ENCODE measurements at regions not wholly inside any gene's neighbourhood (a gene's known extent, or its start where the extent isn't known, plus 50 kb on each side); places are given as distances from the start of the nearest gene placed in this dataset.

GRCh38 chrX:26613956-26614355 is 398.0 kb downstream of the MAGEB5 start:
- Histone ChIP-seq H3K4me1 (ENCODE audit: insufficient read depth, low read length) (no peaks in the 10 kb centered on the region), H3K4me3 (ENCODE audit: low read length) (no peak overlapping the region), H4K20me1 (ENCODE audit: low read length) (no peaks in the 10 kb centered on the region), H3K79me2 (ENCODE audit: low read length) (no peaks in the 10 kb centered on the region), H2AFZ (ENCODE audit: low read length) (no peak overlapping the region), H3K9me3 (ENCODE audit: low read length) (no peaks in the 10 kb centered on the region), H3K9ac (ENCODE audit: low read length) (no peak overlapping the region), H3F3A (ENCODE audit: low read length, unreplicated experiment) (no peaks in the 10 kb centered on the region), H3K36me3 (ENCODE audit: low read depth, low read length) (no peaks in the 10 kb centered on the region), H3K27ac (ENCODE audit: low read length) (no peak overlapping the region), H3K4me2 (ENCODE audit: low read length) (no peak overlapping the region), H3K9me2 (replicated peaks; ENCODE audit: low read length) (no peaks in the 10 kb centered on the region), H3K27me3 (ENCODE audit: low read length) (no peaks in the 10 kb centered on the region)
- no TSS peak for BruUV-seq (replicated peaks)
- DNase-seq (no peak), ATAC-seq (no peak)
- ChIA-PET CTCF (no interaction called here), POLR2A (ENCODE audit: unreplicated experiment) (no interaction called here)
- TF ChIP-seq EZH2 (IDR thresholded peaks at IDR 0.05; ENCODE audit: low read length, unreplicated experiment) (no peak), EZH2phosphoT487 (IDR thresholded peaks at IDR 0.05; ENCODE audit: borderline replicate concordance, low read length) (no peak), CTCF (conservative IDR thresholded peaks at IDR 0.05; ENCODE audit: low read depth, low read length) (no peak)
- intact Hi-C loops (cut with micrococcal nuclease): no loop called here

GRCh38 chrX:26606971-26607370 is 391.0 kb downstream of the MAGEB5 start:
- no peaks in the 10 kb centered on the region for H3K9me2 ChIP-seq (replicated peaks; ENCODE audit: low read length)
- no peak for TF ChIP-seq CTCF (conservative IDR thresholded peaks at IDR 0.05; ENCODE audit: low read depth, low read length)
- no peak for TF ChIP-seq EZH2phosphoT487 (IDR thresholded peaks at IDR 0.05; ENCODE audit: borderline replicate concordance, low read length)
- TF ChIP-seq EZH2 (IDR thresholded peaks at IDR 0.05; ENCODE audit: low read length, unreplicated experiment): no peak
- CTCF ChIA-PET: no interaction called here
- H3K9me3 ChIP-seq (ENCODE audit: low read length): no peaks in the 10 kb centered on the region
- no peak for DNase-seq
- no peak overlapping the region for H3K4me2 ChIP-seq (ENCODE audit: low read length)
- no peak for ATAC-seq
- no peak overlapping the region for H3K9ac ChIP-seq (ENCODE audit: low read length)
- no peak overlapping the region for H3K27ac ChIP-seq (ENCODE audit: low read length)
- H3K36me3 ChIP-seq (ENCODE audit: low read depth, low read length): no peaks in the 10 kb centered on the region
- no TSS peak for BruUV-seq (replicated peaks)
- H3K27me3 ChIP-seq (ENCODE audit: low read length): no peaks in the 10 kb centered on the region
- no peaks in the 10 kb centered on the region for H4K20me1 ChIP-seq (ENCODE audit: low read length)
- H3K4me1 ChIP-seq (ENCODE audit: insufficient read depth, low read length): no peaks in the 10 kb centered on the region
- H3K4me3 ChIP-seq (ENCODE audit: low read length): no peak overlapping the region
- H2AFZ ChIP-seq (ENCODE audit: low read length): no peak overlapping the region
- no peaks in the 10 kb centered on the region for H3K79me2 ChIP-seq (ENCODE audit: low read length)
- POLR2A ChIA-PET (ENCODE audit: unreplicated experiment): no interaction called here
- H3F3A ChIP-seq (ENCODE audit: low read length, unreplicated experiment): no peaks in the 10 kb centered on the region
- intact Hi-C loops (cut with micrococcal nuclease): no loop called here

DNA sequence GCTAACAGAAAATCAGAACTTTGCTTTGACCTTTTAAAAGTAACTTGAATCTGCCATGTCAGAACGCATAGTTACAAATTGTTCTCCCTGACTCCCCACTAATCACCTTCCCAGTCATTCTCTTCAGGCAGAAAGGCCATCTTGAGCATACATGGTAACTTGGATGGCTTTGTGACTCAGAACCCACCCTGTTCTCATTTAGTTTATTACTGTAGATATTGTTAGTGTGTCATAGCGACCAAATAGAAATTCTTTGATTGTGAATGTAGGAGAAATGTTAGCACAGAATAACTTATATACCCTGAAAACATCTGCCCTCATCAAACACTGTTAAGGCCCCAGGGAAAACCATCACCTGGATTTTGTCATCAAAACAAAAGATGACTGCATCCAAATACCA is 382.0 kb downstream of the MAGEB5 start:
- no TSS peak for BruUV-seq (replicated peaks)

More for the DNA sequence above, 382.0 kb downstream of the MAGEB5 start:
- Histone ChIP-seq H3K9me2 (replicated peaks; ENCODE audit: low read length) (no peaks in the 10 kb centered on the region), H3F3A (ENCODE audit: low read length, unreplicated experiment) (no peaks in the 10 kb centered on the region), H3K79me2 (ENCODE audit: low read length) (no peaks in the 10 kb centered on the region), H4K20me1 (ENCODE audit: low read length) (no peaks in the 10 kb centered on the region), H3K36me3 (ENCODE audit: low read depth, low read length) (no peaks in the 10 kb centered on the region), H3K27me3 (ENCODE audit: low read length) (no peaks in the 10 kb centered on the region), H3K4me1 (ENCODE audit: insufficient read depth, low read length) (no peaks in the 10 kb centered on the region), H3K9me3 (ENCODE audit: low read length) (no peaks in the 10 kb centered on the region), H3K4me2 (ENCODE audit: low read length) (no peak overlapping the region), H3K27ac (ENCODE audit: low read length) (no peak overlapping the region), H2AFZ (ENCODE audit: low read length) (no peak overlapping the region), H3K4me3 (ENCODE audit: low read length) (no peak overlapping the region), H3K9ac (ENCODE audit: low read length) (no peak overlapping the region)
- no peak for TF ChIP-seq CTCF (conservative IDR thresholded peaks at IDR 0.05; ENCODE audit: low read depth, low read length)
- TF ChIP-seq EZH2phosphoT487 (IDR thresholded peaks at IDR 0.05; ENCODE audit: borderline replicate concordance, low read length): no peak
- no peak for TF ChIP-seq EZH2 (IDR thresholded peaks at IDR 0.05; ENCODE audit: low read length, unreplicated experiment)
- ChIA-PET POLR2A (ENCODE audit: unreplicated experiment) (no interaction called here), CTCF (no interaction called here)
- ATAC-seq (no peak), DNase-seq (peak; percentile 16)
- intact Hi-C loops (cut with micrococcal nuclease): no loop called here

All from PC-3 (cell line).